Activated CD4-positive, alpha-beta T cell treated with anti-CD3 and anti-CD28 coated beads for 1 hour (primary cell): ENCODE measurements at regions not wholly inside any gene's neighbourhood (a gene's known extent, or its start where the extent isn't known, plus 50 kb on each side); places are given as distances from the start of the nearest gene placed in this dataset.
"Not testable (repeated sequence)": the region's sequence is repeated elsewhere in the genome, so short reads cannot be mapped to it uniquely, and the experiment has no call there.

ENCODE experiments used
- DNase-seq: peaks from one replicate; pipeline ENCODE4 v3.0.0-alpha.2; 2020

- DNase-seq = no peak
These were observed 79.8 kb upstream of the ZPLD1 start for GRCh38 chr3:102354818-102355515.

GRCh38 chr3:102356506-102356905 is 78.3 kb upstream of the ZPLD1 start:
- no peak for DNase-seq

GRCh38 chr3:102357313-102357712 is 77.5 kb upstream of the ZPLD1 start:
- not testable (repeated sequence) for DNase-seq

- no peak for DNase-seq
These were observed 74.5 kb upstream of the ZPLD1 start for GRCh38 chr3:102360183-102360860.

- no peak for DNase-seq
These were observed 73.7 kb upstream of the ZPLD1 start for GRCh38 chr3:102361101-102361500.

- DNase-seq = not testable (repeated sequence)
These were observed 68.7 kb upstream of the ZPLD1 start for GRCh38 chr3:102366116-102366515.

GRCh38 chr3:102374863-102375634 is 59.8 kb upstream of the ZPLD1 start:
- DNase-seq = no peak

GRCh38 chr3:102378216-102378615 is 56.6 kb upstream of the ZPLD1 start:
- DNase-seq = no peak

GRCh38 chr3:102382201-102382600 is 52.6 kb upstream of the ZPLD1 start:
- DNase-seq = not testable (repeated sequence)
